Parathyroid adenoma (tissue), 2 donors: ENCODE measurements at regions not wholly inside any gene's neighbourhood (a gene's known extent, or its start where the extent isn't known, plus 50 kb on each side); places are given as distances from the start of the nearest gene placed in this dataset.

Experiments used
- H2AFZ ChIP-seq: fragments of 300-600 bp; sonication (generic); one replicate; pipeline ENCODE4 v1.7.0; 2017; ENCODE audit warnings: antibody characterized with exemption, mild to moderate bottlenecking
- H3K27ac ChIP-seq: fragments of 300-600 bp; sonication (generic); one replicate; pipeline ENCODE4 v1.7.0; 2017
- H3K27me3 ChIP-seq: fragments of 300-600 bp; sonication (generic); one replicate; pipeline ENCODE4 v1.7.0; 2017; ENCODE audit warnings: low read length; ENCODE audit not compliant: control insufficient read depth, insufficient read depth
- H3K36me3 ChIP-seq: fragments of 300-600 bp; sonication (generic); one replicate; pipeline ENCODE4 v1.7.0; 2017; ENCODE audit warnings: low read length; ENCODE audit not compliant: control insufficient read depth, insufficient read depth
- H3K4me1 ChIP-seq: fragments of 300-600 bp; sonication (generic); one replicate; pipeline ENCODE4 v1.7.0; 2017; ENCODE audit warnings: control low read depth
- H3K4me2 ChIP-seq: fragments of 300-600 bp; sonication (generic); one replicate; pipeline ENCODE4 v1.7.0; 2017; ENCODE audit warnings: low read length
- H3K4me3 ChIP-seq: fragments of 300-600 bp; sonication (generic); one replicate; pipeline ENCODE4 v1.7.0; 2017; ENCODE audit warnings: low read depth, low read length
- H3K79me2 ChIP-seq: fragments of 300-600 bp; sonication (generic); one replicate; pipeline ENCODE4 v1.7.0; 2017; ENCODE audit warnings: control low read depth
- H3K9ac ChIP-seq: fragments of 300-600 bp; sonication (generic); one replicate; pipeline ENCODE4 v1.7.0; 2017; ENCODE audit warnings: mild to moderate bottlenecking
- H3K9me3 ChIP-seq: fragments of 300-600 bp; sonication (generic); one replicate; pipeline ENCODE4 v1.7.0; 2017; ENCODE audit warnings: low read length; ENCODE audit not compliant: control insufficient read depth
- CTCF ChIP-seq: fragments of 300-600 bp; sonication (generic); IDR thresholded peaks from one replicate; pipeline ENCODE4 v1.7.0; 2017; ENCODE audit warnings: antibody characterized with exemption, mild to moderate bottlenecking
- donor health status: primary hyperparathyroidism.

GRCh38 chr6:104596091-104596490 lies 263.6 kb downstream of the HACE1 start:
- no peak for TF ChIP-seq CTCF
- Histone ChIP-seq H3K9me3 (no peaks in the 10 kb centered on the region), H3K9ac (no peak overlapping the region), H3K79me2 (no peaks in the 10 kb centered on the region), H3K27me3 (no peaks in the 10 kb centered on the region), H3K36me3 (no peaks in the 10 kb centered on the region), H3K4me3 (no peak overlapping the region), H3K4me1 (no peaks in the 10 kb centered on the region), H3K4me2 (no peak overlapping the region), H2AFZ (no peak overlapping the region), H3K27ac (no peak overlapping the region)

- no peak overlapping the region for H2AFZ ChIP-seq
- no peaks in the 10 kb centered on the region for H3K4me1 ChIP-seq
- no peaks in the 10 kb centered on the region for H3K79me2 ChIP-seq
- H3K27ac ChIP-seq: no peak overlapping the region
- H3K4me3 ChIP-seq: no peak overlapping the region
- H3K27me3 ChIP-seq: no peaks in the 10 kb centered on the region
- H3K9ac ChIP-seq: no peak overlapping the region
- H3K9me3 ChIP-seq: no peaks in the 10 kb centered on the region
- no peaks in the 10 kb centered on the region for H3K36me3 ChIP-seq
- H3K4me2 ChIP-seq: no peak overlapping the region
- no peak for TF ChIP-seq CTCF
These were observed 264.4 kb downstream of the HACE1 start for GRCh38 chr6:104595311-104595820.

GRCh38 chr6:104591573-104592334 lies 268.0 kb downstream of the HACE1 start:
- TF ChIP-seq CTCF: no peak
- no peak overlapping the region for H3K4me3 ChIP-seq
- H3K9ac ChIP-seq: no peak overlapping the region
- no peak overlapping the region for H3K4me2 ChIP-seq
- no peak overlapping the region for H3K27ac ChIP-seq
- H3K4me1 ChIP-seq: no peaks in the 10 kb centered on the region
- no peaks in the 10 kb centered on the region for H3K27me3 ChIP-seq
- H3K9me3 ChIP-seq: no peaks in the 10 kb centered on the region
- no peaks in the 10 kb centered on the region for H3K79me2 ChIP-seq
- no peaks in the 10 kb centered on the region for H3K36me3 ChIP-seq
- H2AFZ ChIP-seq: no peak overlapping the region

GRCh38 chr6:104589940-104590339 lies 269.8 kb downstream of the HACE1 start:
- Histone ChIP-seq H3K4me1 (no peaks in the 10 kb centered on the region), H3K36me3 (no peaks in the 10 kb centered on the region), H3K9ac (no peak overlapping the region), H3K4me2 (no peak overlapping the region), H3K79me2 (no peaks in the 10 kb centered on the region), H3K27ac (no peak overlapping the region), H3K4me3 (no peak overlapping the region), H2AFZ (no peak overlapping the region), H3K9me3 (no peaks in the 10 kb centered on the region), H3K27me3 (no peaks in the 10 kb centered on the region)
- TF ChIP-seq CTCF: no peak

- Histone ChIP-seq H3K4me3 (no peak overlapping the region), H3K27me3 (no peaks in the 10 kb centered on the region), H3K4me2 (no peak overlapping the region), H3K9ac (no peak overlapping the region), H3K9me3 (no peaks in the 10 kb centered on the region), H3K4me1 (no peaks in the 10 kb centered on the region), H3K36me3 (no peaks in the 10 kb centered on the region), H3K27ac (no peak overlapping the region), H2AFZ (no peak overlapping the region), H3K79me2 (no peaks in the 10 kb centered on the region)
- TF ChIP-seq CTCF: no peak
These were observed 274.1 kb downstream of the HACE1 start for GRCh38 chr6:104585646-104586045.
